Stimulated activated CD4-positive, alpha-beta T cell treated with anti-CD3 and anti-CD28 coated beads, Interleukin-12 subunit alpha, Interleukin-12 subunit beta, amount 100 ng/mL, for 48 hours (primary cell): ENCODE measurements at regions not wholly inside any gene's neighbourhood (a gene's known extent, or its start where the extent isn't known, plus 50 kb on each side); places are given as distances from the start of the nearest gene placed in this dataset.

ENCODE experiments used
- DNase-seq, 3 donors: peaks; one replicate each; pipeline ENCODE4 v3.0.0-alpha.2; 2020; ENCODE audit warnings: low read depth in 2 of 3, low spot score in 1 of 3

GRCh38 chr12:47025349-47025748 lies 54.1 kb upstream of the PCED1B start:
- DNase-seq: no peak

GRCh38 chr12:47025798-47026197 lies 53.6 kb upstream of the PCED1B start:
- DNase-seq: no peak

- DNase-seq: no peak
Observed at GRCh38 chr12:47026291-47026690, 53.1 kb upstream of the PCED1B start.
